ENCODE measurements at regions not wholly inside any gene's neighbourhood (a gene's known extent, or its start where the extent isn't known, plus 50 kb on each side); places are given as distances from the start of the nearest gene placed in this dataset.
"Not testable (repeated sequence)": the region's sequence is repeated elsewhere in the genome, so short reads cannot be mapped to it uniquely, and the experiment has no call there.

DNA sequence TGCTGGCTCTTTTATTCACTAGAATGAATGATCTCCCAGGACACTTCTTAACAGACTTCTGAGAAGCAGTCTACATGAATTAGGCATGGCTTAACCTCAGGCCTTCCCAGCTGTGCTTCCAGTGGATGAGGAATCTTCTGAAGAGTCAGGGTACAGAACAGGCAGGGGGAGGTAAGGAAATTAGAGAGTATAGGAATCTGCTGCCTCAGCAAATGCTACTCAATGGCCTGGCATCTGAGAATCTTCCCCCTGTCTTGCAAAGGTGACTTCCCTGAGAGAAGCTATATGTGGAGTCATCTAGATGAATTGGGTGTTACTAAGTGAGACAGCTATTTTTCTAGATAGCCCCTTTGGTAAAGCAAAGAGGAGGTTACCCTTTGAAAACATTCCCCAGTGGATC is 496.2 kb upstream of the CCDC196 start:
- DNase-seq (no peak), ATAC-seq (no peak)
- no peaks in the 10 kb centered on the region for H3K9me3 ChIP-seq
- H3K27me3 ChIP-seq = no peaks in the 10 kb centered on the region
- H3K4me1 ChIP-seq = no peaks in the 10 kb centered on the region
- no peak overlapping the region for H3K4me3 ChIP-seq
- intact Hi-C loops (cut with DNase I) = no loop called here
- TF ChIP-seq, protein P1, sequence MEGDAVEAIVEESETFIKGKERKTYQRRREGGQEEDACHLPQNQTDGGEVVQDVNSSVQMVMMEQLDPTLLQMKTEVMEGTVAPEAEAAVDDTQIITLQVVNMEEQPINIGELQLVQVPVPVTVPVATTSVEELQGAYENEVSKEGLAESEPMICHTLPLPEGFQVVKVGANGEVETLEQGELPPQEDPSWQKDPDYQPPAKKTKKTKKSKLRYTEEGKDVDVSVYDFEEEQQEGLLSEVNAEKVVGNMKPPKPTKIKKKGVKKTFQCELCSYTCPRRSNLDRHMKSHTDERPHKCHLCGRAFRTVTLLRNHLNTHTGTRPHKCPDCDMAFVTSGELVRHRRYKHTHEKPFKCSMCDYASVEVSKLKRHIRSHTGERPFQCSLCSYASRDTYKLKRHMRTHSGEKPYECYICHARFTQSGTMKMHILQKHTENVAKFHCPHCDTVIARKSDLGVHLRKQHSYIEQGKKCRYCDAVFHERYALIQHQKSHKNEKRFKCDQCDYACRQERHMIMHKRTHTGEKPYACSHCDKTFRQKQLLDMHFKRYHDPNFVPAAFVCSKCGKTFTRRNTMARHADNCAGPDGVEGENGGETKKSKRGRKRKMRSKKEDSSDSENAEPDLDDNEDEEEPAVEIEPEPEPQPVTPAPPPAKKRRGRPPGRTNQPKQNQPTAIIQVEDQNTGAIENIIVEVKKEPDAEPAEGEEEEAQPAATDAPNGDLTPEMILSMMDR (IDR thresholded peaks at IDR 0.05) = no peak
- no peak for TF ChIP-seq POLR2A (IDR thresholded peaks at IDR 0.05)
- no peak overlapping the region for H3K27ac ChIP-seq
- H3K36me3 ChIP-seq = no peaks in the 10 kb centered on the region

- WGBS, 4 donors = 48 to 68% (median 54%) methylated on average over 2 of the region's 2 CpGs
- intact Hi-C loops (cut with DNase I) = no loop called here
- ATAC-seq = peak in 3 of 4 donors; percentile 22 to 66 (median 34)
These were observed 495.1 kb upstream of the CCDC196 start for GRCh38 chr14:65991104-65991503.

DNA sequence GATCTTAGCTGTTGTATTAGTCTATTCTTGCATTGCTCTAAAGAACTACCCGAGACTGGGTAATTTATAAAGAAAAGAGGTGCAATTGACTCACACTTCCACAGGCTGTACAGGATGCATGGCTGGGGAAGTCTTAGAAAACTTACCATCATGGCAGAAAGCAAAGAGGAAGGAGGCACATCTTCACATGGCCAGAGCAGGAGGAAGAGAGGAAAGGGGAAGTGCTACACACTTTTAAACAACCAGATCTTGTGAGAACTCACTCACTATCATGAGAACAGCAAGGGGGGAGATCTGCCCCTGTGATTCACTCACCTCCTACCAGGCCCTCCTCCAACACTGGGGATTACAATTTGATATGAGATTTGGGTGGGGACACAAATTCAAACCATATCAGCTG is 494.2 kb upstream of the CCDC196 start:
- H3K36me3 ChIP-seq; H3K4me3 ChIP-seq; H3K27ac ChIP-seq; intact Hi-C loops (cut with DNase I); DNase-seq; ATAC-seq; H3K27me3 ChIP-seq; H3K4me1 ChIP-seq; H3K9me3 ChIP-seq: not testable (repeated sequence)
- 65 to 88% (median 69%) methylated on average over 1 of the region's 1 CpG for WGBS, 4 donors

More at GRCh38 chr14:65991104-65991503, 495.1 kb upstream of the CCDC196 start:
- Histone ChIP-seq H3K9me3 (no peaks in the 10 kb centered on the region), H3K27me3 (no peaks in the 10 kb centered on the region), H3K4me3 (no peak overlapping the region), H3K27ac (no peak overlapping the region), H3K4me1 (no peaks in the 10 kb centered on the region), H3K36me3 (no peaks in the 10 kb centered on the region)
- TF ChIP-seq, protein P1 (IDR thresholded peaks at IDR 0.05) = no peak
- no peak for TF ChIP-seq POLR2A (IDR thresholded peaks at IDR 0.05)
- DNase-seq = no peak

DNA sequence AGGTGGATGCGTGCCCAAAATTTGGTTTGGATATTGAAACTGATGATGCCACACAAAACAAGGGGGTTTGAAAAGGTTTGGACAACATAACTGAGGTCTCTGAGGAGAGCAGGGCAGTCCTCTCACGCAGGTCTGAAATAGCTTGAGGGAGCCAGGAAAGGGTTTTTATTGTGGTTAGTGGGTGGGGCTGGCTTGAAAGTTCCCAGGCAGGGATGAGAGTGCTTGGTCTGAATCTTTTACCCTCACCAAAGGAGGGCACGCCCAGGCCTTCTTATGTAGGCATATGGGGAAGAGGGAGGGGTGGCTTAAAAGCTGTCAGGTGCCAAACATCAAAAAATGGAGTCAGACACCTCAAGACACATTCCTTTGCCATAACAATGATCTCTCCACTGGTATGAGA is 493.1 kb upstream of the CCDC196 start:
- Histone ChIP-seq H3K4me3 (no peak overlapping the region), H3K9me3 (no peaks in the 10 kb centered on the region), H3K36me3 (no peaks in the 10 kb centered on the region), H3K27ac (no peak overlapping the region), H3K27me3 (no peaks in the 10 kb centered on the region), H3K4me1 (no peaks in the 10 kb centered on the region)
- DNase-seq = no peak
- ATAC-seq = no peak
- 68 to 78% (median 74%) methylated on average over 3 of the region's 3 CpGs for WGBS, 4 donors
- TF ChIP-seq, protein P1 (IDR thresholded peaks at IDR 0.05) = no peak
- no peak for TF ChIP-seq POLR2A (IDR thresholded peaks at IDR 0.05)
- intact Hi-C loops (cut with DNase I) = no loop called here

GRCh38 chr14:65993996-65994395 is 492.2 kb upstream of the CCDC196 start:
- intact Hi-C loops (cut with DNase I) = no loop called here
- DNase-seq (no peak), ATAC-seq (no peak)
- no peaks in the 10 kb centered on the region for H3K27me3 ChIP-seq
- peaks cover 0 to 4% (median 0%) of the 10 kb centered on the region in 12 donors for H3K9me3 ChIP-seq
- 70 to 75% (median 72%) methylated on average over 5 of the region's 5 CpGs for WGBS, 4 donors
- no peaks in the 10 kb centered on the region for H3K4me1 ChIP-seq
- TF ChIP-seq POLR2A (IDR thresholded peaks at IDR 0.05) = no peak
- TF ChIP-seq, protein P1 (IDR thresholded peaks at IDR 0.05) = no peak
- H3K4me3 ChIP-seq = no peak overlapping the region
- no peaks in the 10 kb centered on the region for H3K36me3 ChIP-seq
- H3K27ac ChIP-seq = no peak overlapping the region
